H9 (cell line): ENCODE measurements at regions not wholly inside any gene's neighbourhood (a gene's known extent, or its start where the extent isn't known, plus 50 kb on each side); places are given as distances from the start of the nearest gene placed in this dataset.

Source experiments
- DNase-seq: peaks from one replicate; pipeline ENCODE4 v3.0.0-alpha.2; 2017
- H2AFZ ChIP-seq: one replicate; pipeline ENCODE4 v1.6.1; 2013; ENCODE audit warnings: mild to moderate bottlenecking, low read length, control low read depth, moderate library complexity
- H2AK5ac ChIP-seq: 2 replicates; pipeline ENCODE4 v1.6.1; 2013; ENCODE audit warnings: low read length, control low read depth, mixed read lengths; ENCODE audit not compliant: insufficient read length
- H2BK120ac ChIP-seq: one replicate; pipeline ENCODE4 v1.6.1; 2013; ENCODE audit warnings: low read depth, mild to moderate bottlenecking, low read length, control low read depth, inconsistent platforms; ENCODE audit not compliant: poor library complexity, severe bottlenecking
- H2BK12ac ChIP-seq: 2 replicates; pipeline ENCODE4 v1.6.1; 2013; ENCODE audit warnings: low read length, control low read depth, mixed read lengths, low read depth; ENCODE audit not compliant: insufficient read length
- H2BK15ac ChIP-seq: 2 replicates; pipeline ENCODE4 v1.6.1; 2013; ENCODE audit warnings: low read depth, low read length, control low read depth
- H2BK20ac ChIP-seq: one replicate; pipeline ENCODE4 v1.6.1; 2013; ENCODE audit warnings: low read depth, mild to moderate bottlenecking, low read length, control low read depth, inconsistent platforms; ENCODE audit not compliant: poor library complexity, severe bottlenecking
- H2BK5ac ChIP-seq: 2 replicates; pipeline ENCODE4 v1.6.1; 2013; ENCODE audit warnings: low read length, control low read depth, mixed read lengths; ENCODE audit not compliant: insufficient read length
- H3K14ac ChIP-seq: 2 replicates; pipeline ENCODE4 v1.6.1; 2013; ENCODE audit warnings: low read length, control low read depth; ENCODE audit not compliant: insufficient read depth
- H3K18ac ChIP-seq: 2 replicates; pipeline ENCODE4 v1.6.1; 2013; ENCODE audit warnings: low read depth, mild to moderate bottlenecking, mixed read lengths, low read length, control low read depth; ENCODE audit not compliant: insufficient read length
- H3K23ac ChIP-seq: 2 replicates; pipeline ENCODE4 v1.6.1; 2013; ENCODE audit warnings: low read length, control low read depth, mixed read lengths, low read depth; ENCODE audit not compliant: insufficient read length
- H3K23me2 ChIP-seq: 2 replicates; pipeline ENCODE4 v1.6.1; 2013; ENCODE audit warnings: low read depth, mild to moderate bottlenecking, mixed read lengths, low read length, control low read depth; ENCODE audit not compliant: insufficient read length, poor library complexity, severe bottlenecking
- H3K27ac ChIP-seq: 2 replicates; pipeline ENCODE4 v1.5.1; 2013; ENCODE audit warnings: low read length, control low read depth, mixed read lengths, low read depth; ENCODE audit not compliant: insufficient read length
- H3K27me3 ChIP-seq: 2 replicates; pipeline ENCODE4 v1.6.1; 2013; ENCODE audit warnings: low read length, control low read depth, inconsistent platforms; ENCODE audit not compliant: insufficient read depth
- H3K4ac ChIP-seq: 2 replicates; pipeline ENCODE4 v1.6.1; 2013; ENCODE audit warnings: low read depth, mild to moderate bottlenecking, control low read depth, inconsistent platforms, low read length, moderate library complexity
- H3K4me1 ChIP-seq: 2 replicates; pipeline ENCODE4 v1.6.1; 2013; ENCODE audit warnings: low read length, control low read depth, inconsistent platforms; ENCODE audit not compliant: insufficient read depth
- H3K4me2 ChIP-seq: 2 replicates; pipeline ENCODE4 v1.6.1; 2013; ENCODE audit warnings: low read length, control low read depth, mixed read lengths; ENCODE audit not compliant: insufficient read length, insufficient read depth
- H3K56ac ChIP-seq: 2 replicates; pipeline ENCODE4 v1.6.1; 2013; ENCODE audit warnings: low read depth, mild to moderate bottlenecking, mixed read lengths, low read length, control low read depth; ENCODE audit not compliant: insufficient read length
- H3K79me1 ChIP-seq: 2 replicates; pipeline ENCODE4 v1.6.1; 2013; ENCODE audit warnings: low read depth, mild to moderate bottlenecking, moderate library complexity, low read length, control low read depth, inconsistent platforms; ENCODE audit not compliant: insufficient read depth, poor library complexity, severe bottlenecking
- H3K79me2 ChIP-seq: 2 replicates; pipeline ENCODE4 v1.6.1; 2013; ENCODE audit warnings: low read length, control low read depth, inconsistent platforms; ENCODE audit not compliant: insufficient read depth
- H3K9ac ChIP-seq: 2 replicates; pipeline ENCODE4 v1.6.1; 2013; ENCODE audit warnings: low read length, control low read depth, mixed read lengths; ENCODE audit not compliant: insufficient read length; ENCODE audit errors: extremely low read depth
- H3K9me3 ChIP-seq: one replicate; pipeline ENCODE4 v1.6.1; 2013; ENCODE audit warnings: low read depth, low read length, inconsistent platforms; ENCODE audit not compliant: control insufficient read depth
- H3T11ph ChIP-seq: one replicate; pipeline ENCODE4 v1.6.1; 2013; ENCODE audit warnings: mild to moderate bottlenecking, low read length, control low read depth, inconsistent platforms
- H4K20me1 ChIP-seq: one replicate; pipeline ENCODE4 v1.6.1; 2013; ENCODE audit not compliant: control insufficient read depth, insufficient read length, insufficient read depth
- H4K5ac ChIP-seq: 2 replicates; pipeline ENCODE4 v1.6.1; 2013; ENCODE audit warnings: low read depth, mild to moderate bottlenecking, mixed read lengths, low read length, control low read depth; ENCODE audit not compliant: insufficient read length
- H4K8ac ChIP-seq: replicated peaks from 2 replicates; pipeline ENCODE4 v1.6.1; 2013; ENCODE audit warnings: low read length, control low read depth, mixed read lengths, low read depth; ENCODE audit not compliant: insufficient read length
- H4K91ac ChIP-seq: 2 replicates; pipeline ENCODE4 v1.6.1; 2013; ENCODE audit warnings: low read depth, mild to moderate bottlenecking, moderate library complexity, mixed read lengths, low read length, control low read depth; ENCODE audit not compliant: insufficient read length
- H3K27ac Mint-ChIP-seq, 3 experiments: 2 replicates in 2 of 3; 3 replicates in 1 of 3; pipeline ENCODE4 v1.8.0; 2020 to 2021; ENCODE audit warnings: mixed read lengths in 3 of 3, mild to moderate bottlenecking in 1 of 3, moderate library complexity in 1 of 3
- H3K27me3 Mint-ChIP-seq: 2 replicates; pipeline ENCODE4 v1.8.0; 2021; ENCODE audit warnings: low read depth, mild to moderate bottlenecking, moderate library complexity, mixed read lengths
- H3K36me3 Mint-ChIP-seq, 3 experiments: 2 replicates in 2 of 3; 3 replicates in 1 of 3; pipeline ENCODE4 v1.8.0; 2020 to 2021; ENCODE audit warnings: low read depth in 3 of 3, mixed read lengths in 3 of 3; ENCODE audit not compliant: insufficient read depth in 1 of 3
- H3K4me1 Mint-ChIP-seq, 2 experiments: 2 replicates each; pipeline ENCODE4 v1.8.0; 2020; ENCODE audit warnings: mixed read lengths in 2 of 2
- H3K4me3 Mint-ChIP-seq, 2 experiments: 2 replicates in 1 of 2; 3 replicates in 1 of 2; pipeline ENCODE4 v1.8.0; 2020 to 2021; ENCODE audit warnings: mild to moderate bottlenecking in 2 of 2, mixed read lengths in 2 of 2, moderate library complexity in 1 of 2
- H3K9me3 Mint-ChIP-seq, 2 experiments: 2 replicates in 1 of 2; 3 replicates in 1 of 2; pipeline ENCODE4 v1.8.0; 2020; ENCODE audit warnings: mild to moderate bottlenecking in 2 of 2, mixed read lengths in 2 of 2, moderate library complexity in 1 of 2
- WGBS: extraction: QIAGEN DNeasy Blood & Tissue Kit; methylation state at CpG from one replicate; pipeline ENCODE4 v1.1.7; 2013; ENCODE audit warnings: missing lambda C conversion rate, low lambda C conversion rate, mixed read lengths; ENCODE audit not compliant: insufficient read length; ENCODE audit errors: extremely low coverage; 5-methylcytosine and 5-hydroxymethylcytosine counted together
- TF ChIP-seq, protein P1 (sequence below): fragments of 200-600 bp; sonication (generic); conservative IDR thresholded peaks from 3 replicates; pipeline ENCODE4 v1.8.0; 2021; ENCODE audit warnings: antibody characterized with exemption, mild to moderate bottlenecking

DNA sequence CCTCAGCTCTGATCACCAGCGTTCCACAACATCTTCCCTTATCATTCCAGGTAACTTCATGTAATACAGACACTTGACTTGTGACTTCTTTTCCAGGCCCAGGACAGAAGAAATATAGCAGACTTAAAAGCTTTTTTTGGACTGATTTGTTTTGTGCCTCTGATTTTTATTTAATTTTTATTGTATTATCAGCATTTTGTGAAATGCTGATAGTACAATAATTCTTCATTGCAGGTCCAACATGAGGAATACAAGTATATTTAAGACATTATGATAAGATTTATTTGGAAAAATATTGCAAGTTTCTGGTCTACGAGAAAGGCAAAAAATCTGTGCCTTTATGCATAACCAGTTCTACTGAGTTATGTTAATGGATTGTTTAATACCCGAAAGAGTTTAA is 94.5 kb upstream of the THUMPD2 start:
- no peak overlapping the region for H4K91ac ChIP-seq
- no peak overlapping the region for H4K8ac ChIP-seq
- no peaks in the 10 kb centered on the region for H3K4me1 ChIP-seq
- H3K56ac ChIP-seq = no peak overlapping the region
- TF ChIP-seq, protein P1, sequence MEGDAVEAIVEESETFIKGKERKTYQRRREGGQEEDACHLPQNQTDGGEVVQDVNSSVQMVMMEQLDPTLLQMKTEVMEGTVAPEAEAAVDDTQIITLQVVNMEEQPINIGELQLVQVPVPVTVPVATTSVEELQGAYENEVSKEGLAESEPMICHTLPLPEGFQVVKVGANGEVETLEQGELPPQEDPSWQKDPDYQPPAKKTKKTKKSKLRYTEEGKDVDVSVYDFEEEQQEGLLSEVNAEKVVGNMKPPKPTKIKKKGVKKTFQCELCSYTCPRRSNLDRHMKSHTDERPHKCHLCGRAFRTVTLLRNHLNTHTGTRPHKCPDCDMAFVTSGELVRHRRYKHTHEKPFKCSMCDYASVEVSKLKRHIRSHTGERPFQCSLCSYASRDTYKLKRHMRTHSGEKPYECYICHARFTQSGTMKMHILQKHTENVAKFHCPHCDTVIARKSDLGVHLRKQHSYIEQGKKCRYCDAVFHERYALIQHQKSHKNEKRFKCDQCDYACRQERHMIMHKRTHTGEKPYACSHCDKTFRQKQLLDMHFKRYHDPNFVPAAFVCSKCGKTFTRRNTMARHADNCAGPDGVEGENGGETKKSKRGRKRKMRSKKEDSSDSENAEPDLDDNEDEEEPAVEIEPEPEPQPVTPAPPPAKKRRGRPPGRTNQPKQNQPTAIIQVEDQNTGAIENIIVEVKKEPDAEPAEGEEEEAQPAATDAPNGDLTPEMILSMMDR = no peak
- no peaks in the 10 kb centered on the region; a peak in 1 of 7 replicates for H3K36me3 Mint-ChIP-seq
- H3K27ac ChIP-seq = no peak overlapping the region
- no peak overlapping the region for H3K4ac ChIP-seq
- H3K27me3 ChIP-seq = no peaks in the 10 kb centered on the region
- H3K79me2 ChIP-seq = no peaks in the 10 kb centered on the region
- no peak overlapping the region for H4K5ac ChIP-seq
- no peaks in the 10 kb centered on the region for H4K20me1 ChIP-seq
- H3K9ac ChIP-seq = no peak overlapping the region
- no peak overlapping the region for H2BK120ac ChIP-seq
- no peak overlapping the region for H2AFZ ChIP-seq
- no peak overlapping the region for H2AK5ac ChIP-seq
- no peak overlapping the region for H3K23ac ChIP-seq
- H3K14ac ChIP-seq = no peak overlapping the region
- H3T11ph ChIP-seq = no peak overlapping the region
- no peak for DNase-seq
- no peaks in the 10 kb centered on the region for H3K9me3 Mint-ChIP-seq
- no peaks in the 10 kb centered on the region for H3K23me2 ChIP-seq
- no peak overlapping the region for H3K27ac Mint-ChIP-seq
- no peak overlapping the region for H3K4me3 Mint-ChIP-seq
- no peaks in the 10 kb centered on the region for H3K79me1 ChIP-seq
- WGBS = no CpG with 5 or more reads among the region's 3 CpGs
- no peak overlapping the region for H2BK12ac ChIP-seq
- no peak overlapping the region for H2BK5ac ChIP-seq
- no peak overlapping the region for H2BK20ac ChIP-seq
- no peaks in the 10 kb centered on the region for H3K9me3 ChIP-seq
- H3K4me2 ChIP-seq = no peak overlapping the region
- no peak overlapping the region for H3K18ac ChIP-seq
- no peak overlapping the region for H2BK15ac ChIP-seq
- H3K4me1 Mint-ChIP-seq = no peaks in the 10 kb centered on the region
- H3K27me3 Mint-ChIP-seq = no peaks in the 10 kb centered on the region
